ENCODE measurements at regions not wholly inside any gene's neighbourhood (a gene's known extent, or its start where the extent isn't known, plus 50 kb on each side); places are given as distances from the start of the nearest gene placed in this dataset.

DNA sequence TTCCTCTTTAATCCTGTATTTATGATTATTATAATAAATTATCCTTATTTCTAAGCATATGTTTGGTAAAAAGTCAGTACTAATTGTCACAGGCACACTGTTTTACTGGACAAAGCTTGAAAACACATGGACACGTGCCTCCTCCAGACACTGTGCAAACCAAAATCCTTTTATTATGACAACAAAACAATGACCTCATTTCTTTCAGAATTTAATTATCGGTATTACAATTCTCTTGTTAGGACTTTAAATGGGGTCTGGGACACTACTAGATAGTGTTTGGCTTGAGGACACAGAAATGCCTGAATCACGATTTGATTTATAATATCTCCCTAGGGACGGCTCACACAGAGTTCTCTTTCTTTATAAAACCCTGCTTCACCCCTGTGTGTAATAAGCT lies 107.3 kb upstream of the IGSF10 start:
- Mint-ChIP-seq H3K27ac (ENCODE audit: unreplicated experiment) (no peak overlapping the region), H3K36me3 (ENCODE audit: insufficient read depth, unreplicated experiment) (no peaks in the 10 kb centered on the region), H3K9me3 (ENCODE audit: low read depth, unreplicated experiment) (peaks cover 4% of the 10 kb centered on the region), H3K4me3 (ENCODE audit: low read depth, unreplicated experiment) (no peak overlapping the region), H3K27me3 (ENCODE audit: unreplicated experiment) (no peaks in the 10 kb centered on the region), H3K4me1 (ENCODE audit: low read depth, unreplicated experiment) (no peaks in the 10 kb centered on the region)
- no peak for DNase-seq
- BruUV-seq (replicated peaks), result no TSS peak
- intact Hi-C loops (cut with micrococcal nuclease; ENCODE audit: unreplicated experiment), result no loop called here
- TF ChIP-seq, protein P1, sequence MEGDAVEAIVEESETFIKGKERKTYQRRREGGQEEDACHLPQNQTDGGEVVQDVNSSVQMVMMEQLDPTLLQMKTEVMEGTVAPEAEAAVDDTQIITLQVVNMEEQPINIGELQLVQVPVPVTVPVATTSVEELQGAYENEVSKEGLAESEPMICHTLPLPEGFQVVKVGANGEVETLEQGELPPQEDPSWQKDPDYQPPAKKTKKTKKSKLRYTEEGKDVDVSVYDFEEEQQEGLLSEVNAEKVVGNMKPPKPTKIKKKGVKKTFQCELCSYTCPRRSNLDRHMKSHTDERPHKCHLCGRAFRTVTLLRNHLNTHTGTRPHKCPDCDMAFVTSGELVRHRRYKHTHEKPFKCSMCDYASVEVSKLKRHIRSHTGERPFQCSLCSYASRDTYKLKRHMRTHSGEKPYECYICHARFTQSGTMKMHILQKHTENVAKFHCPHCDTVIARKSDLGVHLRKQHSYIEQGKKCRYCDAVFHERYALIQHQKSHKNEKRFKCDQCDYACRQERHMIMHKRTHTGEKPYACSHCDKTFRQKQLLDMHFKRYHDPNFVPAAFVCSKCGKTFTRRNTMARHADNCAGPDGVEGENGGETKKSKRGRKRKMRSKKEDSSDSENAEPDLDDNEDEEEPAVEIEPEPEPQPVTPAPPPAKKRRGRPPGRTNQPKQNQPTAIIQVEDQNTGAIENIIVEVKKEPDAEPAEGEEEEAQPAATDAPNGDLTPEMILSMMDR (IDR thresholded peaks at IDR 0.05; ENCODE audit: unreplicated experiment), result no peak
- CTCF ChIA-PET, result no interaction called here

DNA sequence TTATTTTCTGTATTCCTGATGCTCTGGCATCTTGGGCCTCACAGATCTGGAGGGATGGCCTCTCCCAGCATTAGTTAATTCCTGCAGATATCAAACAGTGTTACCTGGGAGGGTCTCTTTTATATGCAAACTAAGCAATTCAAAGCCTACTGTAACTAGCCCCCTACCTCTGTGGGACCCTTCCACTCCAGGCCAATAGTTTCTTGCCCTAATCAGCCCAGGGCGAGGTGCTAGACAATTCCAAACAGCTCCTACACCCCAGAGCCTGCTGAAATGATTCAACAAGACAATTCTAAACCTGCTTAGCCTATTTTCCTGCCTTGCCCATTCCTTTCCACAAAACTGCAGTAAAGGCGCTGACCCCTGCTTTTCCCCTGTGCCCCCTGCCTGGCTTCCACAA lies 106.6 kb upstream of the IGSF10 start:
- Mint-ChIP-seq H3K27ac (ENCODE audit: unreplicated experiment) (no peak overlapping the region), H3K4me3 (ENCODE audit: low read depth, unreplicated experiment) (no peak overlapping the region), H3K9me3 (ENCODE audit: low read depth, unreplicated experiment) (peaks cover under 1% of the 10 kb centered on the region), H3K36me3 (ENCODE audit: insufficient read depth, unreplicated experiment) (no peaks in the 10 kb centered on the region), H3K4me1 (ENCODE audit: low read depth, unreplicated experiment) (no peaks in the 10 kb centered on the region), H3K27me3 (ENCODE audit: unreplicated experiment) (no peaks in the 10 kb centered on the region)
- BruUV-seq (replicated peaks), result no TSS peak
- TF ChIP-seq, protein P1 (IDR thresholded peaks at IDR 0.05; ENCODE audit: unreplicated experiment), result no peak
- no peak for DNase-seq
- intact Hi-C loops (cut with micrococcal nuclease; ENCODE audit: unreplicated experiment), result no loop called here
- CTCF ChIA-PET, result no interaction called here

DNA sequence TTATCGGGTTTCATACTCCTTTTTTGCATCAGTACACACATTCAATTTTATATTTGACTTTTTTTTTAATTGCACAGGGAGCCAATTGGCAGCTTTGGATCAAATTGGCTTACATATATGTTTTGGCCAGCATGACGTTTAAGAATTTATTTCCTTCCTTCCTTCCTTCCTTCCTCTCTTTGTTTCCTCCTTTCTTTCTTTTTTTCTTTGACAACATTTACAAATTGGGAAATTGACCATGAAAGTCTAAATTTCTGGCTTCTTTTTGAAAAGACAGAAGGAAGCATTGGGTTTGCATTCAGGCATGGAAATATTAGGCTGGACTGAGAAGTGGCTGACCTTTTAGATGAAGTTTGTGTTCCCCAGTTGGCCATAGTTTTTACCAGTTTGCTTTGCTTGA lies 103.4 kb upstream of the IGSF10 start:
- Mint-ChIP-seq H3K9me3 (ENCODE audit: low read depth, unreplicated experiment) (no peaks in the 10 kb centered on the region), H3K4me1 (ENCODE audit: low read depth, unreplicated experiment) (no peaks in the 10 kb centered on the region), H3K4me3 (ENCODE audit: low read depth, unreplicated experiment) (no peak overlapping the region), H3K27ac (ENCODE audit: unreplicated experiment) (no peak overlapping the region), H3K36me3 (ENCODE audit: insufficient read depth, unreplicated experiment) (no peaks in the 10 kb centered on the region), H3K27me3 (ENCODE audit: unreplicated experiment) (no peaks in the 10 kb centered on the region)
- intact Hi-C loops (cut with micrococcal nuclease; ENCODE audit: unreplicated experiment), result no loop called here
- no peak for DNase-seq
- CTCF ChIA-PET, result no interaction called here
- TF ChIP-seq, protein P1 (IDR thresholded peaks at IDR 0.05; ENCODE audit: unreplicated experiment), result no peak
- BruUV-seq (replicated peaks), result no TSS peak

DNA sequence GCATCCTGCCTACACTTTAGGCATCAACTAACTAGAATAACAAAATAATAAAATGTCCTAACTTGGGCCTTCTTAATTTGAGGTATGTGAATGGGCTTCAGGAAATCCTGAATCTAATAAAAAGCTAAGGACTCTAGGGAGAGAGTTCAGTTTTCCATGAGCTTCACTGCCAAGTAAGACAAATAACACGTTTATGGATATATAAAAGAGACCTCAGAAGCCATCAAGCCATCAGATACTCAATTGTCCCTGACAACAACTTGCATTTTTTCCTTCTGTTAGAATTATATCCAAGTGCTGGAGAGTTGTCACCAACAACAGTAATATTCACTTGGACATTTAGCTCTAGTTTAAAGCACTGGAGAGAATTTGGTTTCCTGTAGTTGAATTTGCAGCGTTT lies 102.4 kb upstream of the IGSF10 start:
- no peaks in the 10 kb centered on the region for H3K36me3 Mint-ChIP-seq (ENCODE audit: insufficient read depth, unreplicated experiment)
- CTCF ChIA-PET, result no interaction called here
- H3K9me3 Mint-ChIP-seq (ENCODE audit: low read depth, unreplicated experiment), result no peaks in the 10 kb centered on the region
- no peaks in the 10 kb centered on the region for H3K4me1 Mint-ChIP-seq (ENCODE audit: low read depth, unreplicated experiment)
- intact Hi-C loops (cut with micrococcal nuclease; ENCODE audit: unreplicated experiment), result no loop called here
- TF ChIP-seq, protein P1 (IDR thresholded peaks at IDR 0.05; ENCODE audit: unreplicated experiment), result no peak
- H3K27me3 Mint-ChIP-seq (ENCODE audit: unreplicated experiment), result no peaks in the 10 kb centered on the region
- BruUV-seq (replicated peaks), result no TSS peak
- no peak overlapping the region for H3K4me3 Mint-ChIP-seq (ENCODE audit: low read depth, unreplicated experiment)
- no peak for DNase-seq
- no peak overlapping the region for H3K27ac Mint-ChIP-seq (ENCODE audit: unreplicated experiment)

DNA sequence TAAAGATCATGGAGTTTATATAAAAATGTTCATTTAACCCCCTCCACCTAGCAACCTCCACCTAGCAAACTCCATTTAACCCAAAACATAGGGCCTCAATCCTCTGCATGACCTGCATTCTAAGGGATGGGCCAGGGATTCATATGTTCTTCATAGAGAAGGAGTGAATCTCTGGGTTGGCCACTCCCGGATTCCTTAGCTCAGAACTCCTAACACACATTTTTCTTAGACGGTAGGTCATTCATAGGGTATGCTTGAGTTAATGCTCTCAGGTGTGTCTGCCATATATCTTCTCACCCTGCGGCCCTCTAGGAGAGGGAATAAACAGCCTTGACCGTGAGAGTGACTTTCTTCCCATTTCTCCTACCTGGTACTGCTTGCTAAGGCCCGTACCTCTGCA lies 102.0 kb upstream of the IGSF10 start:
- Mint-ChIP-seq H3K4me3 (ENCODE audit: low read depth, unreplicated experiment) (no peak overlapping the region), H3K9me3 (ENCODE audit: low read depth, unreplicated experiment) (no peaks in the 10 kb centered on the region), H3K36me3 (ENCODE audit: insufficient read depth, unreplicated experiment) (no peaks in the 10 kb centered on the region), H3K4me1 (ENCODE audit: low read depth, unreplicated experiment) (no peaks in the 10 kb centered on the region), H3K27me3 (ENCODE audit: unreplicated experiment) (no peaks in the 10 kb centered on the region), H3K27ac (ENCODE audit: unreplicated experiment) (no peak overlapping the region)
- intact Hi-C loops (cut with micrococcal nuclease; ENCODE audit: unreplicated experiment), result no loop called here
- CTCF ChIA-PET, result no interaction called here
- no TSS peak for BruUV-seq (replicated peaks)
- TF ChIP-seq, protein P1 (IDR thresholded peaks at IDR 0.05; ENCODE audit: unreplicated experiment), result no peak
- DNase-seq, result no peak

Data from Calu3 (cell line).